ENCODE measurements at regions not wholly inside any gene's neighbourhood (a gene's known extent, or its start where the extent isn't known, plus 50 kb on each side); places are given as distances from the start of the nearest gene placed in this dataset.

DNA sequence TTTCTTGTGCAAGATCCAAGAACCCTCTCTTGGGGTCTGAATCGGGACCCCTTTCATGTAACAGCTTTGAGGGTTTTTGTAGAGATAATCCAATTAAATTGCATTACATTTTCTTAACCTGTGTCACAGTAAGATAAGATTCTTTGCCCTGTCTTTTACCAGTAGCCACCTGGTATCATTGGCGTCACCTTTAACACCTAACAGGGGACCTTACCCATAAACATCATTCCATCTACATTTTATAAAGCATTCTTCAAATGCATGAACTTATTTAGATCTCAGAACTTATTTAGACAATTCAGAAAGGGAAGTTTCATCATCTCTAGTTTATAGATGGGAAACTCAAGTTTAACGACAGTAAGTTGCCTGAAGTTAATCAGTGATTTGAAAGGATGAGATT lies 106.4 kb upstream of the KLF6 start:
- no peak for FAIRE-seq
- no peak for DNase-seq (ENCODE audit: insufficient read length, low spot score)
- TF ChIP-seq TAF1 (IDR thresholded peaks at IDR 0.05; ENCODE audit: low read depth, low read length) (no peak), POLR2AphosphoS5 (IDR thresholded peaks at IDR 0.05; ENCODE audit: low read depth, low read length) (no peak), POLR2A (IDR thresholded peaks at IDR 0.05; ENCODE audit: low read depth, low read length) (no peak), PAX5 (IDR thresholded peaks at IDR 0.05; ENCODE audit: insufficient read depth, low read length, severe bottlenecking) (no peak), POU2F2 (IDR thresholded peaks at IDR 0.05; ENCODE audit: low read depth, low read length) (no peak), SPI1 (IDR thresholded peaks at IDR 0.05; ENCODE audit: low read depth, low read length) (no peak)

DNA sequence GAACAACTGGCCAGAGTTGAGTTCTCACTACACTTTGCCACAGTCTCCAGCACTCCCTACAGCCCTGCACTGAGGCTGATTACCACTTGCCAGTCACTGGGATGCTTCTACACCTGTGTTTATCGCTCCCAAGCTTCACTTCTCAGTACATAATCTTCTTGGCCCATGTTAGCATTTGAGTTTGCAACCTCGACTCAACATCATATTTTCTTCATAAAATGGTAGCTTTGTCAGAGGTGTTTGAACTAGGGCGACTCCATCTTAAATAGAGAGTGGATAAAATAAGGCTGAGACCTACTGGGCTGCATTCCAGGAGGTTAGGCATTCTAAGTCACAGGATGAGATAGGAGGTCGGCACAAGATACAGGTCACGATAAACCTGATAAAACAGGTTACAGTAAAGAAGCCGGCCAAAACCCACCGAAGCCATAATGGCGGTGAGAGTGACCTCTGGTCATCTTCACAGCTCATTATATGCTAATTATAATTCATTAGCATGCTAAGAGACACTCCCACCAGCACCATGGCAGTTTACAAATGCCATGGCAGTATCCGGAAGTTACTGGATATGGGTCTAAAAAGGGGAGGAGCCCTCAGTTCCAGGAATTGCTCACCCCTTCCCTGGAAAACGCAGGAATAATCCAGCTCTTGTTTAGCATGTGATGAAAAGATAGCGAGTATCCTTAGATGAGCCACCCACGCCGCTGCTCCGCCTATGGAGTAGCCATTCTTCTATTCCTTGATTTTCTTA lies 105.8 kb upstream of the KLF6 start:
- no peak for FAIRE-seq

DNA sequence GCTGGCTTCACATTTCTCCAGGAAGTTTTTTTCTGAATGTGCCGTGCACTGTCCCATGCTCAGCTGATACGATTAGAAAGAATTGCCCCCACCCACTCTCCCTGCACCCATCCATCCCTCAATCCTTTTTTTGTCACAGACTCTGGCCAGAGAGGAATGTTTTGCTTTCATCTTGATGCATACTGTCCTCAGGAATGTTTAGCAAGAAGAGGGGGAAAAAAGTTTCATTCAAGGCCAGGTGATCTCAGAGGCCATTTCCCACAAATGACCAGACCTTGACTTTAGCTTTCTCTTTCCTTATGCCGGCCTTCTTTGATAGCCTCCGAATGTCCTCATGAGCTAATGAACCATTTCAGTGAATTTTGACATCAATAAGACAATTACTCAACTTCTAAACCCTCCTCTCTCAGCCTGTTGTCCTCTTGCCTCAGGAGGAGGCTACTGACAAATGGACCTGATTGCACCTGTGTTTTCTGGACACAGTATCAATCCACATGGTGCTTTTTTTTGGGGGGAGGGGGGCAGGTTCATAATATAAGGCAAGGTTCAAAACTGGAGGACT lies 105.0 kb upstream of the KLF6 start:
- no peak for FAIRE-seq
- no peak for TF ChIP-seq SPI1 (IDR thresholded peaks at IDR 0.05; ENCODE audit: low read depth, low read length)
- DNase-seq (ENCODE audit: insufficient read length, low spot score): no peak

More for the DNA sequence above, 105.8 kb upstream of the KLF6 start:
- no peak for DNase-seq (ENCODE audit: insufficient read length, low spot score)
- TF ChIP-seq POLR2AphosphoS5 (IDR thresholded peaks at IDR 0.05; ENCODE audit: low read depth, low read length) (no peak), TAF1 (IDR thresholded peaks at IDR 0.05; ENCODE audit: low read depth, low read length) (no peak), SPI1 (IDR thresholded peaks at IDR 0.05; ENCODE audit: low read depth, low read length) (no peak), POU2F2 (IDR thresholded peaks at IDR 0.05; ENCODE audit: low read depth, low read length) (no peak), PAX5 (IDR thresholded peaks at IDR 0.05; ENCODE audit: insufficient read depth, low read length, severe bottlenecking) (no peak), POLR2A (IDR thresholded peaks at IDR 0.05; ENCODE audit: low read depth, low read length) (no peak)

DNA sequence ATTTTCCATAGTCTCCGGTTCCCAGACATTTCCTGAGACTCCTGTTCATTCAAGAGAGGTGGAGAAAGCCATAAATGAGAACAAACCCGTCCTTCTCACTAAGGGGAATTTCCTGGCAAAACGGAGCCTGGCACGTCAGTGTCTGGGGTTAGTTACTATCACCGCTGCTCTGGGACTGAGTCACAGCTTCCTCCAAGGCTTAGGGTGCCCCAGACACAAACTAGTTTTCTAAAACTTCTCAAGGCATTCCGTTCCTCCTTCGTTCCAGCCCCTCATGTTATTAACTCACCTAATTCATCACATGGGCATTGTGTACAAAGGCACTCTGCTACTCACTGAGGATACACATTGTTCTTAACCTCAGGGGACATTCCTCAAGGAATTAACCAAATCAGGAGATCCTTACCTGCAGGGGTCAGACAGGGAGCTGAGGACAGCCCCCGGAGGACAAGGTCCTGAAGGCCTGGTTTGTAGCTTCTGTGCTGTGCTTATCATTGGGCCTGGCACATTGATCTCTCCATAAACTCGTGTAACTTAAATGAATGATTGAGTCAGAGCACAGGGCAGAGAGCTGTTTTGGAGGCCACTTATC lies 103.0 kb upstream of the KLF6 start:
- no peak for TF ChIP-seq POU2F2 (IDR thresholded peaks at IDR 0.05; ENCODE audit: low read depth, low read length)
- TF ChIP-seq PAX5 (IDR thresholded peaks at IDR 0.05; ENCODE audit: insufficient read depth, low read length, severe bottlenecking): no peak
- TF ChIP-seq POLR2A (IDR thresholded peaks at IDR 0.05; ENCODE audit: low read depth, low read length): no peak
- TF ChIP-seq POLR2AphosphoS5 (IDR thresholded peaks at IDR 0.05; ENCODE audit: low read depth, low read length): no peak
- no peak for TF ChIP-seq TAF1 (IDR thresholded peaks at IDR 0.05; ENCODE audit: low read depth, low read length)
- TF ChIP-seq SPI1 (IDR thresholded peaks at IDR 0.05; ENCODE audit: low read depth, low read length): no peak
- no peak for DNase-seq (ENCODE audit: insufficient read length, low spot score)
- FAIRE-seq: no peak

DNA sequence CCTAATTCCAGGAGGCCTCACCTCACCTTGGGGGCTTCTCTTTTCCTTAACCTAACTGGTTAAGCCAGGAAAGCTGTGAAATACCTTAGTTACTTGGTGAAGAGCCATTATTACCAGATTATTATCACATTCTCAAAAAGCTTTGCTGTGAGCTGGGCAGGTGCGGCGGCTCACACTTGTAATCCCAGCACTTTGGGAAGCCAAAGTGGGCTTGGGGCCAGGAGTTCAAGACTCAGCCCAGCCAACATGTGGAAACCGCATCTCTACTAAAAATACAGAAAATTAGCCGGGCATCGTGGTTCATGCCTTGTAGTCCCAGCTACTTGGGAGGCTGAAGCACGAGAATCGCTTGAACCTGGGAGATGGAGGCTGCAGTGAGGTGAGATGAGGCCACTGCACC lies 102.4 kb upstream of the KLF6 start:
- no peak for TF ChIP-seq SPI1 (IDR thresholded peaks at IDR 0.05; ENCODE audit: low read depth, low read length)
- TF ChIP-seq POLR2AphosphoS5 (IDR thresholded peaks at IDR 0.05; ENCODE audit: low read depth, low read length): no peak
- TF ChIP-seq PAX5 (IDR thresholded peaks at IDR 0.05; ENCODE audit: insufficient read depth, low read length, severe bottlenecking): no peak
- TF ChIP-seq POU2F2 (IDR thresholded peaks at IDR 0.05; ENCODE audit: low read depth, low read length): no peak
- TF ChIP-seq POLR2A (IDR thresholded peaks at IDR 0.05; ENCODE audit: low read depth, low read length): no peak
- no peak for TF ChIP-seq TAF1 (IDR thresholded peaks at IDR 0.05; ENCODE audit: low read depth, low read length)
- DNase-seq (ENCODE audit: insufficient read length, low spot score) (no peak), FAIRE-seq (no peak)

DNA sequence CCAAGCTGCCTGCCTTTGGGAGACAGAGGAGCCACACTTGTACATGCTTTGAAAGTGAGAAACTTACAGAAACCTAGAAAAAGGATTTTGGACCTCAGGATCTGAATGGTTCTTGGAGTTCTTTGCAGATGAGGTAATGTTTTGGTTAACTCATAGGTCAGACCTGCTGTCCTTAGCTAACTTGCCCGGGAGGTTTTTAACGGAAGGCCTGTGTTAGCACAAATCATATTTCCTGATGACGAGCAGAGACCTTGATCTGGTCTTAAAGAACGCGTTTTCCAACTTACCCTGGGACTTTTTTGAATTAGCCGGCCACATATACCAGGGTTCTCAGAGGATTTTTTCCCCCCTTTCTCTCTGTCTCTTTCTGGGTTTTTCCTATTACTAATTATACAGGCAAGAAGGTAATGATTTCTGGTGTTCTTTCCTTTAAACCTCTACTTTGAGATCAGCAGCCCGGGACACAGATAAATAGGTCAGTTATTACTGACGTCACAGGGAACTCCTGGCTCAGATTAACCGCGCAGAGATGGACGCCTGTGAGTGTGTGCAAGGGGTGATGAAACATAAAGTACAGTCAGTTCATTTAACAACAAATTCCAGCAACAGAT lies 101.7 kb upstream of the KLF6 start:
- DNase-seq (ENCODE audit: insufficient read length, low spot score): no peak
- no peak for FAIRE-seq
- TF ChIP-seq SPI1 (IDR thresholded peaks at IDR 0.05; ENCODE audit: low read depth, low read length): no peak
- TF ChIP-seq POU2F2 (IDR thresholded peaks at IDR 0.05; ENCODE audit: low read depth, low read length): no peak
- no peak for TF ChIP-seq POLR2A (IDR thresholded peaks at IDR 0.05; ENCODE audit: low read depth, low read length)
- no peak for TF ChIP-seq TAF1 (IDR thresholded peaks at IDR 0.05; ENCODE audit: low read depth, low read length)
- no peak for TF ChIP-seq PAX5 (IDR thresholded peaks at IDR 0.05; ENCODE audit: insufficient read depth, low read length, severe bottlenecking)
- no peak for TF ChIP-seq POLR2AphosphoS5 (IDR thresholded peaks at IDR 0.05; ENCODE audit: low read depth, low read length)

DNA sequence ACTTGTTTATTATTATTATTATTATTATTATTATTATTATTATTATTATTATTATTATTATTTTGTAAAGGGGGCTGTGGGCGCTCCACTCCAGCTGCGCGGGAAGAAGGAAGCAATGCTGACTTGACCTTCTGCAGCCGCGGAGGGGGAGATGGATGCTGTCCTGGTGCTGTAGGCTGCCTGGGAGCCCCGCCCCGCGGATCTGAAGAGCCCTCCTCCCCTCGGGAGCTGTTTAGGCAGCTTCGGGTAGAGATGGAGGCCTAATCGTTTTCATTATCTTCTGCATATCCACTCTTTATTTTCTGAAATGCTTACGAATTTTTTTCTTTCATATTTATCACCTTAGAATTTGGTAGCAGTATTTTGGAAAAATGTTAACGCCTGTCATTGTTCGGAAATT lies 101.2 kb upstream of the KLF6 start:
- no peak for DNase-seq (ENCODE audit: insufficient read length, low spot score)
- TF ChIP-seq SPI1 (IDR thresholded peaks at IDR 0.05; ENCODE audit: low read depth, low read length): no peak
- no peak for TF ChIP-seq POLR2A (IDR thresholded peaks at IDR 0.05; ENCODE audit: low read depth, low read length)
- no peak for TF ChIP-seq POLR2AphosphoS5 (IDR thresholded peaks at IDR 0.05; ENCODE audit: low read depth, low read length)
- no peak for TF ChIP-seq TAF1 (IDR thresholded peaks at IDR 0.05; ENCODE audit: low read depth, low read length)
- no peak for TF ChIP-seq PAX5 (IDR thresholded peaks at IDR 0.05; ENCODE audit: insufficient read depth, low read length, severe bottlenecking)
- TF ChIP-seq POU2F2 (IDR thresholded peaks at IDR 0.05; ENCODE audit: low read depth, low read length): no peak
- FAIRE-seq: no peak

DNA sequence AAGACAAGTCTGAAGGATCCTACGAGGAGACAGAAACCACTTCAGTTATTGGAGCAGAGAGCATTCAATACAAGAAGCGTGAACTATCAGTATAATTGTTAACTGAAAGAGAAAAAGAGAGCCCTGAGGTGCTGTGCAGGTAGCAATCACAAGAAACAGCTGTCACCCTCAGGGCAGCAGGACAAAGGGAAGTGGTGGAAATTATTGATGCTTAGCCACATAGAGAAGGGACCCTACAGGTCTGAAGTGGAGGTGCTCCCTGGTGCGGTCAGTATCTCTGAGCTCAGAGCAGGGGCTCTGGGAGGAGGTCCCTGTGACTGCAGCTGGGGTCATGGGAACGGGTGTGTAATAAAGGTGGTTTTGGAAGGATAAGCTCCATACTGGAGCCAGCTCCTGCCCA lies 97.8 kb upstream of the KLF6 start:
- FAIRE-seq (no peak), DNase-seq (ENCODE audit: insufficient read length, low spot score) (no peak)
- TF ChIP-seq SPI1 (IDR thresholded peaks at IDR 0.05; ENCODE audit: low read depth, low read length) (no peak), POLR2A (IDR thresholded peaks at IDR 0.05; ENCODE audit: low read depth, low read length) (no peak), TAF1 (IDR thresholded peaks at IDR 0.05; ENCODE audit: low read depth, low read length) (no peak), PAX5 (IDR thresholded peaks at IDR 0.05; ENCODE audit: insufficient read depth, low read length, severe bottlenecking) (no peak), POU2F2 (IDR thresholded peaks at IDR 0.05; ENCODE audit: low read depth, low read length) (no peak), POLR2AphosphoS5 (IDR thresholded peaks at IDR 0.05; ENCODE audit: low read depth, low read length) (no peak)

DNA sequence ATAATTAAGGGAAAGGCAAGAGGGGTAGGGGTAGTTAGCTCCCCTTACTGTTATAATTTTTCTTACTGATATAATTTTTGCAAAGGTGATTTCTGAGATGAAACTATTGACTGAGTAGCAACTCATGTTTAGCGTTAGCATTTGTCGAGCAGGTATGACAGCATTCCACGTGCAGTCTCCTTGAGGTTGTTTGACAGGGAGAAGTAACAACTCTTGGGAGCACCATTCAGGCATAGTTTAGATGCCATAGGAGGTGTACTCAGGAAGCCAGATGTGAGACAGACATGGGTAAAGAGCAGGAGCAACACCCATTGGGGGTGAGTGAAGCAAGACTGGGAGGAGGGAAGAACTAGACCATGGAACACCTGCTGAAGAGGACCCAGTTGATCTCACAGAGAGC lies 96.6 kb upstream of the KLF6 start:
- DNase-seq (ENCODE audit: insufficient read length, low spot score) (no peak), FAIRE-seq (no peak)
- TF ChIP-seq POU2F2 (IDR thresholded peaks at IDR 0.05; ENCODE audit: low read depth, low read length) (no peak), PAX5 (IDR thresholded peaks at IDR 0.05; ENCODE audit: insufficient read depth, low read length, severe bottlenecking) (no peak)
